ENCODE measurements at regions not wholly inside any gene's neighbourhood (a gene's known extent, or its start where the extent isn't known, plus 50 kb on each side); places are given as distances from the start of the nearest gene placed in this dataset.

DNA sequence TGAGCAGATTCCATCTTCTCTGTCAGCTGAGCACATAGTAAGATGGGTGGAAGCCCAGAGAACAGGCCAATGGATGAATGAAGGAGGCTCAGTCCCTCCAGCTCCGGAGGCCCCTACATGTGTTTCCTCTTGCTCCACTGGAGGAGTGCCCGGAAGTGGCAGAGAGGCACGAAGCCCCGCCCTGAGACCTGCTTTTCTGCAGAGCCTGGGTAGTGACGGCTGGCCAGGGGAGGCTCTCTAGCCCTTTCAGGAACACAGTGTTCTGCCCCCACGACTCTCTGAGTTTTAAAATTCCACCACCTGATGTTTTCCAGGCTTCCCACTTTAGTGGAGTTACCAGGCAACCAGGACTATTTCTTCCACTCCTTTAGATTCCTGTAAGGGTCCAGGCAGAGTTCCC lies 149.4 kb upstream of the SLC6A11 start:
- TF ChIP-seq SMC3 (IDR thresholded peaks at IDR 0.05) (no peak), CHD2 (IDR thresholded peaks at IDR 0.05; ENCODE audit: low read length, partially characterized antibody) (no peak), MAFK (IDR thresholded peaks at IDR 0.05; ENCODE audit: partially characterized antibody) (no peak), MYC (IDR thresholded peaks at IDR 0.05; ENCODE audit: borderline replicate concordance, low read length) (no peak), JUN (IDR thresholded peaks at IDR 0.05) (no peak)
- TF ChIP-seq, protein P1, sequence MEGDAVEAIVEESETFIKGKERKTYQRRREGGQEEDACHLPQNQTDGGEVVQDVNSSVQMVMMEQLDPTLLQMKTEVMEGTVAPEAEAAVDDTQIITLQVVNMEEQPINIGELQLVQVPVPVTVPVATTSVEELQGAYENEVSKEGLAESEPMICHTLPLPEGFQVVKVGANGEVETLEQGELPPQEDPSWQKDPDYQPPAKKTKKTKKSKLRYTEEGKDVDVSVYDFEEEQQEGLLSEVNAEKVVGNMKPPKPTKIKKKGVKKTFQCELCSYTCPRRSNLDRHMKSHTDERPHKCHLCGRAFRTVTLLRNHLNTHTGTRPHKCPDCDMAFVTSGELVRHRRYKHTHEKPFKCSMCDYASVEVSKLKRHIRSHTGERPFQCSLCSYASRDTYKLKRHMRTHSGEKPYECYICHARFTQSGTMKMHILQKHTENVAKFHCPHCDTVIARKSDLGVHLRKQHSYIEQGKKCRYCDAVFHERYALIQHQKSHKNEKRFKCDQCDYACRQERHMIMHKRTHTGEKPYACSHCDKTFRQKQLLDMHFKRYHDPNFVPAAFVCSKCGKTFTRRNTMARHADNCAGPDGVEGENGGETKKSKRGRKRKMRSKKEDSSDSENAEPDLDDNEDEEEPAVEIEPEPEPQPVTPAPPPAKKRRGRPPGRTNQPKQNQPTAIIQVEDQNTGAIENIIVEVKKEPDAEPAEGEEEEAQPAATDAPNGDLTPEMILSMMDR (IDR thresholded peaks at IDR 0.05) = no peak
- TF ChIP-seq, protein P2, sequence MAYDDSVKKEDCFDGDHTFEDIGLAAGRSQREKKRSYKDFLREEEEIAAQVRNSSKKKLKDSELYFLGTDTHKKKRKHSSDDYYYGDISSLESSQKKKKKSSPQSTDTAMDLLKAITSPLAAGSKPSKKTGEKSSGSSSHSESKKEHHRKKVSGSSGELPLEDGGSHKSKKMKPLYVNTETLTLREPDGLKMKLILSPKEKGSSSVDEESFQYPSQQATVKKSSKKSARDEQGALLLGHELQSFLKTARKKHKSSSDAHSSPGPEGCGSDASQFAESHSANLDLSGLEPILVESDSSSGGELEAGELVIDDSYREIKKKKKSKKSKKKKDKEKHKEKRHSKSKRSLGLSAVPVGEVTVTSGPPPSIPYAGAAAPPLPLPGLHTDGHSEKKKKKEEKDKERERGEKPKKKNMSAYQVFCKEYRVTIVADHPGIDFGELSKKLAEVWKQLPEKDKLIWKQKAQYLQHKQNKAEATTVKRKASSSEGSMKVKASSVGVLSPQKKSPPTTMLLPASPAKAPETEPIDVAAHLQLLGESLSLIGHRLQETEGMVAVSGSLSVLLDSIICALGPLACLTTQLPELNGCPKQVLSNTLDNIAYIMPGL (CRISPR knock-in tag; IDR thresholded peaks at IDR 0.05; ENCODE audit: borderline replicate concordance) = no peak
- TF ChIP-seq, protein P3, sequence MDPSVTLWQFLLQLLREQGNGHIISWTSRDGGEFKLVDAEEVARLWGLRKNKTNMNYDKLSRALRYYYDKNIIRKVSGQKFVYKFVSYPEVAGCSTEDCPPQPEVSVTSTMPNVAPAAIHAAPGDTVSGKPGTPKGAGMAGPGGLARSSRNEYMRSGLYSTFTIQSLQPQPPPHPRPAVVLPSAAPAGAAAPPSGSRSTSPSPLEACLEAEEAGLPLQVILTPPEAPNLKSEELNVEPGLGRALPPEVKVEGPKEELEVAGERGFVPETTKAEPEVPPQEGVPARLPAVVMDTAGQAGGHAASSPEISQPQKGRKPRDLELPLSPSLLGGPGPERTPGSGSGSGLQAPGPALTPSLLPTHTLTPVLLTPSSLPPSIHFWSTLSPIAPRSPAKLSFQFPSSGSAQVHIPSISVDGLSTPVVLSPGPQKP (IDR thresholded peaks at IDR 0.05; ENCODE audit: low read depth, low read length) = no peak
